ENCODE measurements at regions not wholly inside any gene's neighbourhood (a gene's known extent, or its start where the extent isn't known, plus 50 kb on each side); places are given as distances from the start of the nearest gene placed in this dataset.

- no peak for TF ChIP-seq CTCF (optimal IDR thresholded peaks at IDR 0.05 in 1 of 3, IDR thresholded peaks at IDR 0.05 in 1 of 3, conservative IDR thresholded peaks at IDR 0.05 in 1 of 3; ENCODE audit: extremely low read depth in 1 of 3, insufficient read depth in 2 of 3, low read length in 3 of 3)
- no peak for TF ChIP-seq EZH2 (IDR thresholded peaks at IDR 0.05; ENCODE audit: low read length)
These were observed 136.4 kb downstream of the OAT start for GRCh38 chr10:124282326-124282725.
